CD14-positive monocyte (primary cell): ENCODE measurements at regions not wholly inside any gene's neighbourhood (a gene's known extent, or its start where the extent isn't known, plus 50 kb on each side); places are given as distances from the start of the nearest gene placed in this dataset.

Source experiments
- DNase-seq, 3 donors: peaks; one replicate each; pipeline ENCODE4 v3.0.0-alpha.2; 2011 to 2022
- H2AFZ ChIP-seq: 2 replicates; pipeline ENCODE4 v1.6.0; 2012; ENCODE audit warnings: mild to moderate bottlenecking, low read depth, low read length, inconsistent platforms; ENCODE audit not compliant: insufficient read depth, poor library complexity, severe bottlenecking
- H3K27ac ChIP-seq, 2 donors: 1 replicate in 1 of 2; 2 replicates in 1 of 2; pipeline ENCODE4 v1.5.1; 2012 to 2013; ENCODE audit warnings: low read length in 2 of 2, control low read depth in 1 of 2, inconsistent platforms in 1 of 2, low read depth in 1 of 2, mild to moderate bottlenecking in 1 of 2
- H3K27me3 ChIP-seq, 2 donors: one replicate each; pipeline versions ENCODE4 v1.6.0 to v1.6.1; 2011 to 2013; ENCODE audit warnings: low read length in 2 of 2; ENCODE audit not compliant: control insufficient read depth in 2 of 2, insufficient read depth in 2 of 2
- H3K36me3 ChIP-seq, 2 donors: replicated peaks in 1 of 2; 1 replicate in 1 of 2; 2 replicates in 1 of 2; pipeline versions ENCODE4 v1.5.1 to v1.6.1; 2012 to 2013; ENCODE audit warnings: low read length in 2 of 2, control low read depth in 1 of 2, inconsistent platforms in 1 of 2, mild to moderate bottlenecking in 1 of 2; ENCODE audit not compliant: insufficient read depth in 2 of 2, control insufficient read depth in 1 of 2
- H3K4me1 ChIP-seq, 2 donors: 1 replicate in 1 of 2; 2 replicates in 1 of 2; pipeline versions ENCODE4 v1.5.1 to v1.6.1; 2012 to 2013; ENCODE audit warnings: low read length in 2 of 2, control low read depth in 1 of 2, inconsistent platforms in 1 of 2, mild to moderate bottlenecking in 1 of 2, moderate library complexity in 1 of 2; ENCODE audit not compliant: insufficient read depth in 2 of 2, control insufficient read depth in 1 of 2
- H3K4me2 ChIP-seq: replicated peaks from 2 replicates; pipeline ENCODE3; 2012; ENCODE audit warnings: low read length, moderate library complexity, mild to moderate bottlenecking; ENCODE audit not compliant: poor library complexity, severe bottlenecking; ENCODE audit errors: extremely low read depth
- H3K4me3 ChIP-seq, 3 experiments: fragments of 200-600 bp in 1 of 3; sonication (generic) in 1 of 3; replicated peaks in 1 of 3; 1 replicate in 2 of 3; 2 replicates in 1 of 3; pipeline ENCODE4 v1.5.1; 2011 to 2013; ENCODE audit warnings: low read length in 3 of 3, mild to moderate bottlenecking in 3 of 3, control low read depth in 2 of 3, low read depth in 2 of 3, inconsistent platforms in 1 of 3, moderate library complexity in 1 of 3
- H3K79me2 ChIP-seq: 2 replicates; pipeline ENCODE4 v1.6.0; 2012; ENCODE audit warnings: mild to moderate bottlenecking, control low read depth, inconsistent platforms, low read length, moderate library complexity; ENCODE audit not compliant: insufficient read depth
- H3K9ac ChIP-seq: 2 replicates; pipeline ENCODE4 v1.6.0; 2017; ENCODE audit warnings: low read length, mild to moderate bottlenecking; ENCODE audit not compliant: insufficient read depth, poor library complexity, severe bottlenecking
- H3K9me3 ChIP-seq, 2 donors: replicated peaks in 1 of 2; 1 replicate in 1 of 2; 2 replicates in 1 of 2; pipeline versions ENCODE4 v1.5.1 to v1.6.1; 2012 to 2013; ENCODE audit warnings: low read length in 2 of 2, control low read depth in 1 of 2; ENCODE audit not compliant: control insufficient read depth in 1 of 2, insufficient read depth in 1 of 2
- H4K20me1 ChIP-seq: 2 replicates; pipeline ENCODE4 v1.6.0; 2012; ENCODE audit warnings: mild to moderate bottlenecking, low read length, control low read depth, moderate library complexity; ENCODE audit not compliant: insufficient read depth
- H3K27ac Mint-ChIP-seq, 7 donors: one replicate each; pipeline ENCODE4 v1.8.0; 2020; ENCODE audit warnings: mild to moderate bottlenecking in 7 of 7, mixed read lengths in 7 of 7, moderate library complexity in 6 of 7, inconsistent platforms in 2 of 7
- H3K27me3 Mint-ChIP-seq, 3 donors: one replicate each; pipeline ENCODE4 v1.8.0; 2021 to 2022; ENCODE audit warnings: low read depth in 3 of 3, mild to moderate bottlenecking in 3 of 3, mixed read lengths in 3 of 3, moderate library complexity in 3 of 3, inconsistent platforms in 1 of 3
- H3K36me3 Mint-ChIP-seq, 2 donors: one replicate each; pipeline ENCODE4 v1.8.0; 2020; ENCODE audit warnings: mixed read lengths in 2 of 2, inconsistent platforms in 1 of 2, mild to moderate bottlenecking in 1 of 2
- H3K4me1 Mint-ChIP-seq: one replicate; pipeline ENCODE4 v1.8.0; 2020; ENCODE audit warnings: mild to moderate bottlenecking, mixed read lengths
- H3K4me3 Mint-ChIP-seq, 2 donors: one replicate each; pipeline ENCODE4 v1.8.0; 2020; ENCODE audit warnings: mild to moderate bottlenecking in 2 of 2, mixed read lengths in 2 of 2, moderate library complexity in 1 of 2
- H3K9me3 Mint-ChIP-seq, 7 donors: one replicate each; pipeline ENCODE4 v1.8.0; 2020 to 2022; ENCODE audit warnings: mixed read lengths in 7 of 7, mild to moderate bottlenecking in 6 of 7, moderate library complexity in 6 of 7, inconsistent platforms in 2 of 7
- CTCF ChIP-seq: fragments of 200-600 bp; IDR thresholded peaks from one replicate; pipeline ENCODE4 v1.8.0; 2022; ENCODE audit warnings: antibody characterized with exemption, mild to moderate bottlenecking
- WGBS: methylation state at CpG from one replicate; pipeline ENCODE4 v1.1.5; 2013; ENCODE audit warnings: missing lambda C conversion rate; ENCODE audit not compliant: insufficient coverage; 5-methylcytosine and 5-hydroxymethylcytosine counted together
- intact Hi-C, 2 donors: fragments of 100-400 bp; cut with micrococcal nuclease; formaldehyde crosslinking; loops; one replicate each; pipeline versions ENCODE4 v1.15.0 to v1.15.1; 2023

DNA sequence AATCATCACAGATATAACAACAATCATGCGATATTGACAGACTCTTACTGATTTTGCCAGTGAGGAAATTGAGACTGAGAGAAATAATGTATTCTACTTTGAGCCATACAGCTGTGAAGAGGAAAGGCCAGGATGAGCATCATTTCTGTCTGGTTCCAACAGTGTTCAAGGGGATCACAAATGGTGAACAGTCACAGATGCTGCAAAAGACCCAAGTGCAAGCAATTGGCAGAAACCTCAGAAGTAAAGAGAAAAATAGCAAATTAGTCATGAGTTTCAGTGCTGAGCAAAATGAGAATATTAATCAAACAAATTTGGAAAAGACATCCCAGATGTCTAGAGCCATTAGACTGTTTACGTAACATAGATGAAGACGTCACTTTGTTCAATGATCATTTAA, 114.1 kb downstream of the RAB38 start:
- Histone ChIP-seq H3K4me1 (no peaks in the 10 kb centered on the region), H3K4me2 (no peak overlapping the region), H4K20me1 (no peaks in the 10 kb centered on the region), H3K9me3 (no peaks in the 10 kb centered on the region), H3K27me3 (no peaks in the 10 kb centered on the region), H2AFZ (no peak overlapping the region), H3K4me3 (no peak overlapping the region), H3K27ac (no peak overlapping the region), H3K9ac (no peak overlapping the region), H3K36me3 (no peaks in the 10 kb centered on the region), H3K79me2 (no peaks in the 10 kb centered on the region)
- Mint-ChIP-seq H3K36me3 (no peaks in the 10 kb centered on the region), H3K4me3 (no peak overlapping the region), H3K4me1 (no peaks in the 10 kb centered on the region), H3K27me3 (no peaks in the 10 kb centered on the region), H3K9me3 (peaks cover 0 to 4% (median 0%) of the 10 kb centered on the region in 7 donors), H3K27ac (no peak overlapping the region)
- no peak for DNase-seq
- no peak for TF ChIP-seq CTCF
- no CpG with 5 or more reads among the region's 3 CpGs for WGBS
- intact Hi-C loops: no loop called here

DNA sequence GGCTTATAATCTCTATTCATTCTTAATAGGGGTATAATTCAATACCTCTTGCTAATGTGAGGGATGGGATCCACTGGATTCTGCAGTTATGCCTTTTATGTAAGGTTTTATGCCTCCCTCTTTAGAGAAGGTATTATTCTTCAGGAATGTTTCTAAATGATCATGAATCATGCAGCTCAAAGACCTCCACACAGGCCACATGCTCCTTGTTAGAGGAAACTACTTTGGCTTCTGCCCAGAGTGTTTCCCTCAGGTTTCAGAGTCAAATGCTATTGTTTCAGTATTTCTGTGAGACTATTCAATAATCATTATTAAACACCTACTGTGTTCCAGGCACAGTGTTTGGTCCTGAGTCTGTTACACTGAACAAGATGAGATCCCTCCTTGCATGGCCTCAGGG, 115.9 kb downstream of the RAB38 start:
- Histone ChIP-seq H3K27me3 (no peaks in the 10 kb centered on the region), H3K9me3 (no peaks in the 10 kb centered on the region)
- H3K9me3 Mint-ChIP-seq: peaks cover 0 to 4% (median 0%) of the 10 kb centered on the region in 7 donors

More for the DNA sequence above, 115.9 kb downstream of the RAB38 start:
- intact Hi-C loops: no loop called here
- Mint-ChIP-seq H3K4me3 (no peak overlapping the region), H3K27me3 (no peaks in the 10 kb centered on the region), H3K27ac (no peak overlapping the region), H3K36me3 (no peaks in the 10 kb centered on the region), H3K4me1 (no peaks in the 10 kb centered on the region)
- H3K4me3 ChIP-seq: no peak overlapping the region
- H4K20me1 ChIP-seq: no peaks in the 10 kb centered on the region
- H3K79me2 ChIP-seq: no peaks in the 10 kb centered on the region
- H2AFZ ChIP-seq: no peak overlapping the region
- H3K27ac ChIP-seq: no peak overlapping the region
- no peak overlapping the region for H3K4me2 ChIP-seq
- no peak for DNase-seq
- H3K9ac ChIP-seq: no peak overlapping the region
- H3K36me3 ChIP-seq: no peaks in the 10 kb centered on the region
- H3K4me1 ChIP-seq: no peaks in the 10 kb centered on the region
- TF ChIP-seq CTCF: no peak
